Stomach (tissue), 8 donors: ENCODE measurements at regions not wholly inside any gene's neighbourhood (a gene's known extent, or its start where the extent isn't known, plus 50 kb on each side); places are given as distances from the start of the nearest gene placed in this dataset.

ENCODE experiments used
- DNase-seq, 2 donors: peaks; one replicate each; pipeline versions ENCODE4 v3.0.0 to v3.0.0-alpha.2; 2013 to 2019
- H3K27ac ChIP-seq, 5 donors: fragments of 200-600 bp in 4 of 5; sonication (generic) in 4 of 5; one replicate each; pipeline ENCODE4 v1.5.1; 2013 to 2019; ENCODE audit warnings: mild to moderate bottlenecking in 1 of 5, moderate library complexity in 1 of 5
- H3K27me3 ChIP-seq, 3 donors: fragments of 200-600 bp; sonication (generic); one replicate each; pipeline ENCODE4 v1.5.1; 2017 to 2019; ENCODE audit warnings: mixed run types in 1 of 3
- H3K36me3 ChIP-seq, 4 donors: fragments of 200-600 bp; sonication (generic); 1 replicate in 3 of 4; 2 replicates in 1 of 4; pipeline ENCODE4 v1.5.1; 2016 to 2019
- H3K4me1 ChIP-seq, 4 donors: fragments of 200-600 bp; sonication (generic); one replicate each; pipeline ENCODE4 v1.5.1; 2016 to 2019
- H3K4me3 ChIP-seq, 4 donors: fragments of 200-600 bp; sonication (generic) in 3 of 4; one replicate each; pipeline ENCODE4 v1.5.1; 2016 to 2019; ENCODE audit warnings: mild to moderate bottlenecking in 1 of 4
- H3K9me3 ChIP-seq, 4 donors: fragments of 200-600 bp; sonication (generic); one replicate each; pipeline ENCODE4 v1.5.1; 2016 to 2019
- EP300 ChIP-seq: sonication (generic); formaldehyde crosslinking; IDR thresholded peaks from one replicate; pipeline ENCODE4 v1.6.1; 2017; ENCODE audit warnings: antibody characterized with exemption
- POLR2A ChIP-seq, 4 donors: fragments of 450-650 bp; IDR thresholded peaks; one replicate each; pipeline ENCODE4 v1.6.1; 2016; ENCODE audit warnings: antibody characterized with exemption in 4 of 4, control low read depth in 2 of 4, mild to moderate bottlenecking in 1 of 4, moderate library complexity in 1 of 4
- POLR2AphosphoS5 ChIP-seq, 3 donors: sonication (generic); formaldehyde crosslinking; IDR thresholded peaks; one replicate each; pipeline ENCODE4 v1.6.1; 2016; ENCODE audit warnings: antibody characterized with exemption in 3 of 3
- WGBS, 5 donors: extraction: QIAGEN DNeasy Blood & Tissue Kit in 3 of 5; methylation state at CpG; one replicate each; pipeline versions ENCODE4 v1.1.5 to v1.1.7; 2013 to 2018; 5-methylcytosine and 5-hydroxymethylcytosine counted together
- intact Hi-C: fragments of 100-400 bp; cut with DNase I; formaldehyde crosslinking; loops from one replicate; pipeline ENCODE4 v1.15.1; 2023; ENCODE audit warnings: low total_unique reads
- TF ChIP-seq, protein P1 (sequence below), 7 experiments: fragments of 450-650 bp in 4 of 7; fragments of 200-600 bp in 3 of 7; sonication (generic) in 3 of 7; IDR thresholded peaks; one replicate each; pipeline ENCODE4 v1.5.1; 2016 to 2019; ENCODE audit warnings: antibody characterized with exemption in 7 of 7, control low read depth in 2 of 7, mild to moderate bottlenecking in 1 of 7
- donor health status: healthy with polysubstance abuse.
- donor health status: Bipolar disorder and iron deficiency.
- donor health status: healthy.

DNA sequence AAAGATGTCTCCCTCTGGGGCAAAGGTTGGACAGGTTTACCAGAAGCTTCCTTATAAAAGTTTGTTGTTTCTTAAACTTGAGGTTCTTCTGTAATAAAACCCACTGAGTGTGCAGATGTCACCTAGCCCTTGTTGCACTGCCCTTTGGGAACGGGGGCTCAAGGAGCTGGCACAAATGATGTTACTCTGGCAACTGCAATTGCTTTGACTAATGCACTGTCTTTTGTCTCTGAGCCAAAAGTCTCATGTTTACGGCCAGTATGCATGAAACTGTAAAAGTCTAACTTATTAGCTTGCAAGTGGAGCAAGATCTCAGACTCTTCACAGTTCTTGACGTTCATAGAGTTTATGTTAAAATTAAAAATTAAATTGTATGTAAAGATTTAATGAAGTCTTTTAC, 655.7 kb downstream of the EPHA7 start:
- 55 to 73% (median 65%) methylated on average over 3 of the region's 3 CpGs for WGBS, 5 donors
- H3K27me3 ChIP-seq = no peaks in the 10 kb centered on the region
- intact Hi-C loops = no loop called here
- no peak overlapping the region for H3K27ac ChIP-seq
- no peak overlapping the region for H3K4me3 ChIP-seq
- no peaks in the 10 kb centered on the region for H3K9me3 ChIP-seq
- peaks cover 0 to 6% (median 0%) of the 10 kb centered on the region in 4 donors for H3K4me1 ChIP-seq
- peak in 1 of 2 donors; percentile 13 for DNase-seq
- no peaks in the 10 kb centered on the region for H3K36me3 ChIP-seq
- no peak for TF ChIP-seq POLR2AphosphoS5 (IDR thresholded peaks at IDR 0.05)

DNA sequence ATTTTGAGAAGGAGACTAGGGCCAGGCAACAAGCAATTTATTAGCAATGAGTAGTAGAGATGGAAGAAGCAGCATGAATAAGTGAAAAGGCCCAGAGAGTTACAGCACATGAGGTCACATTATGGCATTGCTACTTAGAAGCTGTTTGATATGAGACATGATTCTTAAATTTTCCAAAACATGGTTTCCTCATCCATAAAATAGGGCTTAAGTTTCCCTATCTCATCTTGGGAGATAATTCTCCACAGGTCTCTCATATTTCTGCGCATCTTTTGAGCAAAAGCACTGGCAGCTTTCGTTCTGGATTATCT, 656.1 kb downstream of the EPHA7 start:
- Histone ChIP-seq H3K4me3 (no peak overlapping the region), H3K4me1 (peaks cover 0 to 6% (median 0%) of the 10 kb centered on the region in 4 donors), H3K27me3 (no peaks in the 10 kb centered on the region), H3K27ac (no peak overlapping the region), H3K9me3 (no peaks in the 10 kb centered on the region), H3K36me3 (no peaks in the 10 kb centered on the region)
- TF ChIP-seq EP300 (no peak), POLR2A (IDR thresholded peaks at IDR 0.05) (no peak)
- TF ChIP-seq, protein P1, sequence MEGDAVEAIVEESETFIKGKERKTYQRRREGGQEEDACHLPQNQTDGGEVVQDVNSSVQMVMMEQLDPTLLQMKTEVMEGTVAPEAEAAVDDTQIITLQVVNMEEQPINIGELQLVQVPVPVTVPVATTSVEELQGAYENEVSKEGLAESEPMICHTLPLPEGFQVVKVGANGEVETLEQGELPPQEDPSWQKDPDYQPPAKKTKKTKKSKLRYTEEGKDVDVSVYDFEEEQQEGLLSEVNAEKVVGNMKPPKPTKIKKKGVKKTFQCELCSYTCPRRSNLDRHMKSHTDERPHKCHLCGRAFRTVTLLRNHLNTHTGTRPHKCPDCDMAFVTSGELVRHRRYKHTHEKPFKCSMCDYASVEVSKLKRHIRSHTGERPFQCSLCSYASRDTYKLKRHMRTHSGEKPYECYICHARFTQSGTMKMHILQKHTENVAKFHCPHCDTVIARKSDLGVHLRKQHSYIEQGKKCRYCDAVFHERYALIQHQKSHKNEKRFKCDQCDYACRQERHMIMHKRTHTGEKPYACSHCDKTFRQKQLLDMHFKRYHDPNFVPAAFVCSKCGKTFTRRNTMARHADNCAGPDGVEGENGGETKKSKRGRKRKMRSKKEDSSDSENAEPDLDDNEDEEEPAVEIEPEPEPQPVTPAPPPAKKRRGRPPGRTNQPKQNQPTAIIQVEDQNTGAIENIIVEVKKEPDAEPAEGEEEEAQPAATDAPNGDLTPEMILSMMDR (IDR thresholded peaks at IDR 0.05) = no peak
- 53 to 72% (median 69%) methylated on average over 2 of the region's 2 CpGs for WGBS, 5 donors
- DNase-seq = peak in 1 of 2 donors; percentile 34
- intact Hi-C loops = no loop called here

DNA sequence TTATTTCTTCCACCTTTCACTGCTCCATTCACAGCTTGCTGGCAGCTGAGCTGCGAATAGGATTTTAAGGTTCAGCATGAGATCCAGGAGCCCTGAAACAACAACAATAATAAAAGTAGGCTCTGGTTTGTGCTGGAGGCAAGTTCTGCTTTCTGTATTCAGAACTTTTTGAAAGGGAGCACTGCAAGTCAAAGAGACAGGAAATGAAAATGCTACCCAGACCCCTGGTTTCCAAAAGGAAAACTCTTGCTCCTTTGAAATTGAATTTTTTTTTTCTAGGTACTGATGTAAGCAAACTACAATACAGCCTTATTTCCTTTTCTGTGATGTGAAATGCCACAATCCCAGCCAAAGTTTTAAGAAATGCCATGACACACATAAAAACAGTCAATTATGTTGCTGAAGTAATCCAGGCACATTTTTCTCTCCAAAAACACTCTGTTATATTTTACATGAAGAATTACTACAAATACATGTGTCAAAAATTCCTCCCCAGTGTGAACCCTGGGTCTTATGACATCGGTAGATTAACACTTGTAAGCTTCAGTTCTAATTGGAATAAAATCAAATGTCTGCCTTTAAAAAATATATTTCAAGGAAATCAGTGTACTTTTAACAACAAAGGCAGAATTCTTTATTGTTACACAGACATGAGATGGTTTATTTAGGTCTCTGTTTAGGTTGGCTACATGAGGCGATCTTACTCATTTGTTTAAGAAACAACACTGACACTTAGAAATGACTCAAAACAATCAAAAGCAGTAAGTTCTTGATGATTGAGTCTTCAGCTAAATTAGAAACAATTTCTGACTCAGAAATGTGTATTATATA, 656.7 kb downstream of the EPHA7 start:
- Histone ChIP-seq H3K4me3 (no peak overlapping the region), H3K27ac (no peak overlapping the region), H3K9me3 (no peaks in the 10 kb centered on the region), H3K4me1 (peaks cover 0 to 6% (median 0%) of the 10 kb centered on the region in 4 donors), H3K27me3 (no peaks in the 10 kb centered on the region), H3K36me3 (no peaks in the 10 kb centered on the region)
- DNase-seq = peak in 1 of 2 donors; percentile 45
- WGBS, 5 donors = 53 to 67% (median 64%) methylated on average over 3 of the region's 3 CpGs
- TF ChIP-seq POLR2A (IDR thresholded peaks at IDR 0.05) (no peak), POLR2AphosphoS5 (IDR thresholded peaks at IDR 0.05) (no peak), EP300 (no peak)
- TF ChIP-seq, protein P1 (IDR thresholded peaks at IDR 0.05) = no peak
- intact Hi-C loops = no loop called here

DNA sequence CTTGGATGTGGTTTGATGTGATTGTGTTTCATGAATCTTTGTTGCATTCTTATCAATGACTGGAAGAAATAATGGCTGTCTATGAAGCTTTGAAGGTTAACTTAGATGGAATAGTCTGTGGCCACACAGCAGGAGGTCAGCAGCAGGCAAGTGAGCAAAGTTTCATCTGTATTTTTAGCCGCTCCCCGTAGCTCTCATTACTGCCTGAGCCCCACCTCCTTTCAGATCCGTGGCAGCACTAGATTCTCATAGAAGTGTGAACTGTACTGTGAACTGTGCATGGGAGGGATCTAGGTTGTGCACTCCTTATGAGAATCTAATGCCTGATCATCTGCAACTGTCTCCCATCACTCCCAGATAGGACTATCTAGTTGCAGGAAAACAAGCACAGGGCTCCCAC, 660.2 kb downstream of the EPHA7 start:
- no peak overlapping the region for H3K4me3 ChIP-seq
- H3K9me3 ChIP-seq = peaks cover 0 to 3% (median under 1%) of the 10 kb centered on the region in 4 donors
- intact Hi-C loops = no loop called here
- no peaks in the 10 kb centered on the region for H3K36me3 ChIP-seq
- WGBS, 5 donors = 60 to 82% (median 70%) methylated on average over 3 of the region's 3 CpGs
- TF ChIP-seq EP300 (no peak), POLR2A (IDR thresholded peaks at IDR 0.05) (no peak), POLR2AphosphoS5 (IDR thresholded peaks at IDR 0.05) (no peak)
- TF ChIP-seq, protein P1 (IDR thresholded peaks at IDR 0.05) = no peak
- DNase-seq = no peak
- H3K27me3 ChIP-seq = no peaks in the 10 kb centered on the region
- H3K27ac ChIP-seq = no peak overlapping the region
- peaks cover 0 to 6% (median 0%) of the 10 kb centered on the region in 4 donors for H3K4me1 ChIP-seq

DNA sequence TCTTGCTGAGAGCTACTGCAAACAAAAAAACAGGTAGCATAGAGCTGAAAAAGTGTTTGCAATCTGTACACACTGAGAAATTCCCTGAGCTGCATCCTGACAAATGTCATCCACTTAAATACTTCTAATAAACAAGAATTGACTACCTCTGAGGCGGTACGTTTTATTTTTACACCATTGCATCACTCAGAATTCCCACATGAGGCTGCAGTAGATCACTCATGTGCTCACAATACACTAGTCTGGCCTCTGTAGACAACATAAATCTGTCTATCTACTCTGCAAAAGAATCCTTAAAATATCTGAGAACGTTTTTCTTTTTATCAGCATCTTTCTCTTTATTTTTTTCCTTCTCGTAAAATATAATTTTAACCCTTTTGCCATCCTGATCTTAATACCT, 661.4 kb downstream of the EPHA7 start:
- H3K4me3 ChIP-seq = no peak overlapping the region
- no peak for TF ChIP-seq POLR2A (IDR thresholded peaks at IDR 0.05)
- TF ChIP-seq, protein P1 (IDR thresholded peaks at IDR 0.05) = no peak
- no peak for TF ChIP-seq POLR2AphosphoS5 (IDR thresholded peaks at IDR 0.05)
- no peak for TF ChIP-seq EP300
- peaks cover 0 to 6% (median 0%) of the 10 kb centered on the region in 4 donors for H3K4me1 ChIP-seq
- DNase-seq = no peak
- H3K27me3 ChIP-seq = no peaks in the 10 kb centered on the region
- peaks cover 0 to 16% (median 12%) of the 10 kb centered on the region in 4 donors for H3K9me3 ChIP-seq
- no peak overlapping the region for H3K27ac ChIP-seq
- intact Hi-C loops = no loop called here
- no peaks in the 10 kb centered on the region for H3K36me3 ChIP-seq
- 60 to 80% (median 67%) methylated on average over 4 of the region's 4 CpGs for WGBS, 5 donors
